SH-SY5Y (cell line): ENCODE measurements at regions not wholly inside any gene's neighbourhood (a gene's known extent, or its start where the extent isn't known, plus 50 kb on each side); places are given as distances from the start of the nearest gene placed in this dataset.

Experiments used
- GATA2 ChIP-seq: IDR thresholded peaks from 2 replicates; pipeline ENCODE4 v1.6.1; 2011; ENCODE audit warnings: mild to moderate bottlenecking, low read depth, low read length
- GATA3 ChIP-seq: IDR thresholded peaks from 2 replicates; pipeline ENCODE4 v1.6.1; 2011; ENCODE audit warnings: low read depth, mild to moderate bottlenecking, low read length, moderate library complexity

DNA sequence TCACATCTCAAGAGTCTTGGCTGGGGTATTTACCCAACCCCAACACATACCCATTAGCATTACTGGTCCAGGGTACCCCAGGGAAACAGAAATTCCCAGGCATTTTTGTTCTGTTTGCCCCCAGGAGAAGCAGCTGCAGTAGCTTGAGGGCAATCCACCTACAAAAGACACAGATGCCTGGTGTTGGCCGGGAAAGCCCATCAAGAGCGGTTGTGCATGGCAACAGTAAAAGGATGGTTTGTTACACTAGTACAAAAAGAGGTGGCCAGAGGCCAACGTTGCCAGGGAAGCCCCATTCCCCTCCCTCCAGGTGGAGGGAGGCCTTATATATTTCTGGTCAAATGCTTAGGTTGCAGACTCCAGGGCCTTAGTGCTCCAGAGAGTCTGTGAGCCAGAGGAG is 637.8 kb downstream of the BCOR start:
- TF ChIP-seq GATA2 (no peak), GATA3 (no peak)
